Stimulated activated CD4-positive, alpha-beta T cell treated with anti-CD3 and anti-CD28 coated beads, TNF-alpha, amount 100 ng/mL, for 48 hours (primary cell): ENCODE measurements at regions not wholly inside any gene's neighbourhood (a gene's known extent, or its start where the extent isn't known, plus 50 kb on each side); places are given as distances from the start of the nearest gene placed in this dataset.
"Not testable (repeated sequence)": the region's sequence is repeated elsewhere in the genome, so short reads cannot be mapped to it uniquely, and the experiment has no call there.

ENCODE experiments used
- DNase-seq, 3 donors: peaks; one replicate each; pipeline ENCODE4 v3.0.0-alpha.2; 2020; ENCODE audit warnings: low read depth in 3 of 3

DNA sequence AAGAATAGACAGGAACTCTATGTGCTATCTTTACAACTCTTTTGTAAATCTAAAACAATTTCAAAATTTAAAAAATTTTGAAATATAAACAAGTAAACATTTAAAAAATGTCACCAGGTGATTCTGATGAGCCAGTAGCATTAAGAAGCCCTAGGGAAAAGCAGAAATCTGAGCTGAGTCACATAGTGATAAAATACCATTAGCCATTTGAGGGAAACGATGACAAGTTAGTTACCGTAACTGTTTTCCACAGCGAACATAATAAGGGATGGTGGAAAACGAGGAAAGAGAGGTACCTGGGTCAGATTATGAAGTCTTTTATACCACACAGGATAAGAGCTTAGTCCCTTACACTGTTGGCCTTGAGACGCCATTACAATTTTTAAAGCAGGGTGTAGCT is 55.5 kb downstream of the PRR15 start:
- no peak for DNase-seq

- no peak for DNase-seq
These were observed 56.4 kb downstream of the PRR15 start for GRCh38 chr7:29619848-29620555.

GRCh38 chr7:29620556-29620930 is 56.9 kb downstream of the PRR15 start:
- no peak for DNase-seq

DNA sequence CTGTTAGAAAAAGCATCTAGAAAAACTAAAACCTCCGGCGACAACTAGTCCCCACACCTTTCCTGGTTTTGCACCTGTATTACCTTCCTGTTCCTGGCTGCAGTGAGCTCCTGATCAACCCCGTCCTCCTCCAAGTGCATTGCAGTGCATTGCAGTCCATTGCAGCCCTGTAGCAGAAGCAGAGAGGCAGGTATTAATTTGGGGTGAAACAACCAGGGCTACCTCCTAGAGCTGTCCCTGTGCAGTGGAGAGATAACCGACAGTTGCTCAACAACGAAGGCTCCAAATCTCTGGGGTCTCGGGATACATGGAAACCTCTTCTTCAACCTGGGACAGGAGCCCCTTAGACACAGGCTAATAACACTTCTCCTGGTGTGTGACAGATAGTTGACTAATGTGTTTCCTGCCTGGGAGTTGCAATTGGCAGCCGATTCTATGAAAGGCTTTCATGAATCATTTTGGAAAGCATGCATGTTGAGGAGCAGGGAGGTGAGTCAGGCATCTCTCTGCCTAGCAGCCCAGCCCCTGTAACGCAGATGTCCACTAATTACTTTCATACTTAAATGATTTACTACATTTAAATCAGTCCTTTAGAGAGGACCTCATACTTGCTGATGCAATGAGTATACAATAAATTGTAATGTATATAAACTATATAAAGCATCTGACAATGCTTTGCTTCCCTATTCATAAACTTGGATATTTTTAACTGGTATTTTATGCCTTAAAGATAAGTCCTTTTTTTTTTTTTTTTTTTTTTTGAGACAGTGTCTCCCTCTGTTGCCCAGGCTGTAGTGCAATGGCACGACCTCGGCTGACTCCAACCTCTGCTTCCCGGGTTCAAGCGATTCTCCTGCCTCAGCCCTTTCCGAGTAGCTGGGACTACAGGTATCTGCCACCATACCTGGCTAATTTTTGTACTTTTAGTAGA is 59.0 kb downstream of the PRR15 start:
- no peak for DNase-seq

GRCh38 chr7:29623973-29624372 is 60.3 kb downstream of the PRR15 start:
- no peak for DNase-seq

GRCh38 chr7:29626730-29627129 is 63.1 kb downstream of the PRR15 start:
- DNase-seq, result no peak

GRCh38 chr7:29627631-29628030 is 64.0 kb downstream of the PRR15 start:
- DNase-seq, result no peak

DNA sequence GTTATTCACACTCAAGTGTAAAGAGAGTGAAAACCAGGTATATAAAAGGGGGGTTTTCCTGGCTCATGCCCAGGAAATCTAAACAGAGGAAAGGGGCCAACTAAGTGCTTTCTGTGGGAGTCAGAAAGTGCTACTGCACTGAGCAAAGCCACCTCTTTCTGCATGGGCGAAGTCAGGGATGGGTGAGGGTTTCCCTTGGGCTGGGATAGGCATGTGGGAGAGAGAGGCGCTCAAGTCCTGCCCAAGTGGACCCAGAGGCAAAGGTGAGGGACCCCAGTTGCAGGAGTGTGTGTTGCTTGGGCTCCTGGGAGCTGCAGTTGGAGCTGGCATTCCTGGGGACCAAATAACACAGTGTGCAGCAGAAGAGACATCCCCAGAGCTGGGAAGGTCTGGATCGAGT is 65.9 kb downstream of the PRR15 start:
- DNase-seq, result no peak

GRCh38 chr7:29635067-29636008 is 71.7 kb downstream of the PRR15 start:
- DNase-seq, result not testable (repeated sequence)

DNA sequence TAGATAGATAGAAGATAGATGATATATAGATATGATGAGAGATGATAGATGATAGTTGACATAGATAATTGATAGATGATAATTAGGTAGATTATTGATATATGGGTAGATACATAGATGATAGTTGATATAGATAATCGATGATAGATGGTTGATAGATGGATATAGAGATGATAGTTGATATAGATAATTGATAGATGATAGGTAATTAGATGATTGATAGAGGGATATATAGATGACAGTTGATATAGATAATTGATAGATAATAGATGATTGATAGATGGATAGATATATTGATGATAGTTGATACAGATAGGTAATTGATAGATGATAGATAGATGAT is 72.3 kb downstream of the PRR15 start:
- DNase-seq, result no peak

GRCh38 chr7:29637374-29637773 is 73.7 kb downstream of the PRR15 start:
- DNase-seq, result no peak

DNA sequence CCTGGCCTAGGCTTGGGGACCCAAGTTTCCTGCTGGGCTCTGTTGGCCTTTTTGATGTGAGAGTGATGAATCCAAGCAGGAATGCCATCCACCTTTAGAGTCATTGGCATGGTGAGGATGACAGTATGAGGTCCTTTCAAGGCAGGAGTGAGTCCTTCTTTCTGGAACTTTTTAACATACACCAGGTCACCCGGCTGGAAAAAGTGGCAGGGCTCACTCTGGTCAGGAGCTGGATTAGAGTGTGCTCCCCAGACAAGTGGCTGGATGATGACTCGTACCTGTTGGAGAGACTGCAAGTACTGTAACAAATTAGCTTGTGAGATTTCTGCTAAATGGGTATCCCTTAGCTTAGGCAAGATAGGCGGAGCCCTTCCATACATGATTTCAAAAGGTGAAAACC is 75.2 kb downstream of the PRR15 start:
- not testable (repeated sequence) for DNase-seq

DNA sequence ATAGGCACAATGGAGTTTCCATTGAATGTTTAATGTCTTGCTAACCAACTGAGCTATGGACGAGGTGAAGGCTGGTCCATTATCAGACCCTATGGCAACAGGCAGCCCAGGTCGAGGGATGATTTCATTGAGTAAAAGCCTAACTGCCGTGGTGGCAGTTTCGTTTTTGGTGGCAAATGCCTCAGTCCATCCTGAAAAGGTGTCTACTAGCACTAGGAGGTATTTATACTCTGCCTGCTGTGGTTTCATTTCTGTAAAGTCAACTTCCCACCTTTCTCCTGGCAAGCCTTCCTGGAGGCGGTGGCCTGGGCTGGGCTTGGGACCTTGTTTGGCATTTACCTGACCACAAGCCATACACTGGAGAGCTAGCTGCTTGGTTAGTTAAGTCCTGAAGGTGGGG is 75.8 kb downstream of the PRR15 start:
- no peak for DNase-seq

GRCh38 chr7:29639886-29640595 is 76.4 kb downstream of the PRR15 start:
- no peak for DNase-seq

DNA sequence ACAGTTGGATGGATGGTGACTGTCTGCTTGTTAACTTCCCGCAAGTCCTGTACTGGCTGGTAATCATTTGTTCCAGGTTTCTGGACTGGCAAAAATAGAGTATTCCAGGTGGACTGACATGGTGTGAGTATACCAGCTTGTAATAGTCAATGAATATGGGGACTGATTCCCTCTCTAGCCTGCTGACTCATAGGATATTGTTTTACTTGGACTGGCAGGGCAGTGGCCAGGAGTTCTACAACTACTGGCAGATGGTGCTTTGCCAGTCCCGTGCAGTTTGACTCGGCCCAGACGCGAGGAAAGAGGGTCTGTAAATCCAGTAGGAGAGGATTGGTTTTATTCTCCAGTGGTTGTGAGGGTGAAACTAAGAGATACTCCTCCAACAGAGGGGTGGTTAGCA is 78.0 kb downstream of the PRR15 start:
- no peak for DNase-seq

DNA sequence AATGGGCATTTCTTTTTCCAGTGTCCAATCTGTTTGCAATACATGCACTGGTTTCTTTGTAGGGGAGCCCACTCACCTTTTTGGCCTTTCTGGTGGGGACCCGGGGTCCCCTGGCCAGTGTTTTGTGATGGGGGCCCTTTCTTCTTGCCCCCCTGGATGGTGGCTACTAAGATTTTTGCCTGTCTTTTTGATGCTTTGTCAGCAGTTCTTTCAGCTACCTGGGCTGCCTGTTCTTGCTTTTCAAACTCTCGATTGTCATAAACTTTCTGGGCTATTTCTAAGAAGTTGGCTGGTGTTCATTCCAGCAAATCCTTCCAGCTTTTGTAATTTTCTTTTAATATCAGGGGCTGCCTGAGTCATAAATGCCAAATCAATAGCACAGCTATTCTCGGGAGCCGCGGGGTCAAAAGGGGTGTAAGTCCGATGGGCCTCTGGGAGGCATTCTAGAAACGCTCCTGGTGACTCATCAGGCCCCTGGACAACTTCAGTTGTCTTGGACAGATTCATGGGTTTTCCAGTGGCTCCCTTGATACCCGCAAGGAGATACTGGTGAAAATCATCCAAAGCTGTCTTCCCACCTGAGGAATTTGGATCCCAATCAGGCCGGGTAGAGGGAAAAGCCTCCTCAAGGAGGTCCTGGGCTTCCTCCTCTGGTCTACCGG is 79.0 kb downstream of the PRR15 start:
- no peak for DNase-seq

DNA sequence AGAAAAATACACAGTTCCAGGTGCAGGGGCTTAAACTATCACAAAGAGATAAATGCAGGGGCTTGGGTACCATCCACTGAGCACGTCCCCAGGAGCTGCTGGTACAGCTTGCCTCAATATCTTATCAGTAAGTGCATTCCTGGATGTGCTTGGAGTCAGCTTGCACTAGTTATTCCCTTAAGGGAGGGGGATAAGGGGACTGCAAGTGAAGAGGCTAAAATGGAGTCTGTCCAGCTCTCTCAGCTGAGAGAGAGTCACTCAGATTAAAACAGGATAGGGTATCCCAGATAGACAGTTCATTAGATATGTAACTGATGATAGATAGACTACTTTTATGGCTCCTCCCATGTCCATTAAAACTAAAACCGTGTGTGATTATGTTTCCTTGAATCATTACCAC is 82.5 kb downstream of the PRR15 start:
- not testable (repeated sequence) for DNase-seq

- no peak for DNase-seq
These were observed 83.5 kb downstream of the PRR15 start for GRCh38 chr7:29647020-29647654.

- not testable (repeated sequence) for DNase-seq
These were observed 84.1 kb downstream of the PRR15 start for GRCh38 chr7:29647691-29648210.

DNA sequence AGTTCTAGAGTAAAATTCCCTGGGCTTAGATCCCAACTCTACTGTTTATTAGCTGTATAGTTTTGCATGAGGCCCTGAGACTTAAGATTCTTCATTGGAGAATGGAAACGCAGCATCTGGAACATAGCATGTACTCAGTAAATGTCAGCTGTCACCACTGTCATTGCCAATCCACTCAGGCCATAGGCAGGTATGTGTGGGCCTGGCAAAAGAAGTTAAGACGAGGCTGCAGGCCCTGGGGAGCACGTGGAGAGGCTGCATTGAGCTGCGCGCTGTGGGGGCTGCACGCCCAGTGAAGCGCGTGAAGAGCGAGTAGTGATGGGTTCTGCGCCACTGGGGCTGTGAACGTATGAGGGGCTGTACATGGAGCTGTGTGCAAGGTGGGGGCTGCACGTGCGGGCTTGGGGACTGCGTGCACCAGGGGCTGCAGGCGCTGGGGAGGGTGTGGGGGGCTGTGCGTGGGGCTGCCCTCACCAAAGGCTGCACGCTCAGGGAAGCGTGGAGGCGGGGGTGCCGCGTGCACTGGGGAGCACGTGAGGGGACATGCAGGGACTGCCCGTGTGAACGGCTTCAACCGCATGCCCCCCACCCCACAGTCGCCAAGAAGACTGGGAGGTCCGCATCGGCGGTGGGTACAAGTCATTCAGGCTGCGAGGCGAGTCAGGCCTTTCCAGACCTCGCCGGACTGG is 85.5 kb downstream of the PRR15 start:
- DNase-seq, result no peak
